GM10266 (cell line): ENCODE measurements at regions not wholly inside any gene's neighbourhood (a gene's known extent, or its start where the extent isn't known, plus 50 kb on each side); places are given as distances from the start of the nearest gene placed in this dataset.

Source experiments
- DNase-seq: peaks from one replicate; pipeline ENCODE4 v3.0.0; 2012; ENCODE audit errors: extremely low spot score
- CTCF ChIP-seq: IDR thresholded peaks from 2 replicates; pipeline ENCODE4 v1.5.1; 2012; ENCODE audit warnings: mild to moderate bottlenecking, low read depth; ENCODE audit not compliant: control insufficient read depth, insufficient read depth; ENCODE audit errors: missing control alignments

DNA sequence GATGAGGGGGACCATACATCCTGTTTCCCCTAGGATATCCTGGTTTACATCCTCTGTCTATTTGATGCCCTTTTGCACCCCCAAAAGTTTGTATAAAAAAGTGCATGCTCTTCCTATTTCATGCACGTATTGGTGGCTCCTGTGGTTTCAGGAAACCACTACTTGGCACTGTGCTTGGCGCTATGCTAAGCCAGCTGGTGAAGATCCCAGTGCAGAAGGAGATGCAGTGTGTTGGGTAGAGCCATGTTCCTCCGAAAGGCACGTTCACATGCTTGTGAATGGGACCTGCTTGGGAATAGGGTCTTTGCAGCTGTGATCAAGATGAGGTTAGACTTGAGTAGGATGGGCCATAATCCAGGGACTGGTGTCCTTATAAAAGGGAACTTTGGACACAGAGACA, 419.7 kb downstream of the GALR1 start:
- TF ChIP-seq CTCF: no peak
- no peak for DNase-seq

- no peak for DNase-seq
- no peak for TF ChIP-seq CTCF
Measured at GRCh38 chr18:77671456-77672167, 422.0 kb downstream of the GALR1 start.

DNA sequence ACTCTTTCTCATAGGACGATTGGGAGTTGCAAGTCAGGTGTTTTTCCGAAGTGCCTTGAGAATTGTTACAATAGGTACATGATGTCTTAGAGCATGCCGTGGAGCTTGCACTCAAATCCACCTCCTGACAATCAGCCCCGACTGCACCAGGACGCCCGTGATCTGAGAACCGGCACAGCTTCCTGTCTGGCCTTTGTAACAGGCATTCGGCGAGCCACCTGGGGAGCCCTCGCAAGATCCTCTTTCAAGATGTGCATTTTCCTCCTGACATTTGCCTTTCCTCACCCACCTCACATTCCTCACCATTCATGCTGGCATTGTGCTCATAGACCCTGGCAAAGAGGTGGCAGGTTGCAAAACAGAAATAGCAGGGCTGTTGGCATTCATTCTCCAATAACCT, 427.3 kb downstream of the GALR1 start:
- TF ChIP-seq CTCF: no peak
- no peak for DNase-seq

DNA sequence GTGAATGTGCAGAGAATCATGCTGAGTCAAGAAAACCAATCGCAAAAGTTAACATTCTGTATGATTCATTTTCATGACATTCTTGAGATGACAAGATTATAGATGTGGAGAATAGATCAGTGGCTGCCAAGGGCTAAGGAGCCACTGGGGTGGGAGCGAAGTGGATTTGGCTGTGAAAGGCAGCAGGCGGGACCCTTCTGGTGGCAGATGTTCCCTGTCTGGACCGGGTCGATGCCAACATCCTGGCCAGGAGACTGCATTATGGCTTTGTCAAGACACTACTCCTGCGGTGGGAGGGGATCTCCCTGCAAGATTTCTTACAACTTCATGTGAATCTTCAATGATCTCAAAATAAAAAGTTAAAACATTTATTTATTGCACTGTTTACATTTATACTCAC, 427.9 kb downstream of the GALR1 start:
- TF ChIP-seq CTCF: no peak
- no peak for DNase-seq

GRCh38 chr18:77679869-77680268, 430.2 kb downstream of the GALR1 start:
- TF ChIP-seq CTCF: no peak
- no peak for DNase-seq

- no peak for TF ChIP-seq CTCF
- no peak for DNase-seq
Measured at GRCh38 chr18:77700051-77700450, 450.4 kb downstream of the GALR1 start.

DNA sequence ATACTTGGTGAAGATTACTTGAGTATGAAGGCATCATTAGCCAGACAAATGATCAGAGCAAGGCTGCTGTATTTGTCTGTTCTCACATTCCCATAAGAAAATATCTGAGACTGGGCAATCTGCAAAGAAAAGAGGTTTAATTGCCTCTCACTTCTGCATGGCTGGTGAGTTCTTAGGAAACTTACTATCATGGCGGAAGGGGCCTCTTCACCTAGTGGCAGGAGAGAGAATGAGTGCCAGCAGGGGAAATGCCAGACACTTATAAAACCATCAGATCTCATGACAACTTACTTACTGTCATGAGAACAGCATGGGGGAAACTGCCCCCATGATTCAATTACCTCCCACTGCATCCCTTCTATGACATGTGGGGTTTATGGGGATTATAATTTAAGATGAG, 452.3 kb downstream of the GALR1 start:
- no peak for DNase-seq
- no peak for TF ChIP-seq CTCF
